ENCODE measurements at regions not wholly inside any gene's neighbourhood (a gene's known extent, or its start where the extent isn't known, plus 50 kb on each side); places are given as distances from the start of the nearest gene placed in this dataset.
"Not testable (repeated sequence)": the region's sequence is repeated elsewhere in the genome, so short reads cannot be mapped to it uniquely, and the experiment has no call there.

DNA sequence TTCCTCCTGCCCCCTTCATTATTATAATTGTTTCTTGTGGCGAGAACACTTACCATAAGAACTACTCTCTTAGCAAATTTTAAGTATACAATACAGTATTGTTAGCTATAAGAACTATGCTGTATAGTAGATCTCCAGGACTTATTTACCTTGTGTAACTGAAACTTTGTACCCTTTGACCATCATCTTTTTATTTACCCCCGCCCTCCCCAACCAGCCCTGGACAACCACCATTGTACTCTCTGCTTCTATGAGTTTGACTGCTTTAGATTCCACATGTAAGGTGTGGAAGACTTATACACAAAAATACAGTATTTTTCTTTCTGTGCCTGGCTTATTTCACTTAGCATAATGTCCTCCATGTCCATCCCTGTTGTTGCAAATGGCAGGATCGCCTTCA is 161.1 kb downstream of the PHF8 start:
- DNase-seq = no peak

GRCh38 chrX:53882331-53882730 is 161.9 kb downstream of the PHF8 start:
- no peak for DNase-seq

DNA sequence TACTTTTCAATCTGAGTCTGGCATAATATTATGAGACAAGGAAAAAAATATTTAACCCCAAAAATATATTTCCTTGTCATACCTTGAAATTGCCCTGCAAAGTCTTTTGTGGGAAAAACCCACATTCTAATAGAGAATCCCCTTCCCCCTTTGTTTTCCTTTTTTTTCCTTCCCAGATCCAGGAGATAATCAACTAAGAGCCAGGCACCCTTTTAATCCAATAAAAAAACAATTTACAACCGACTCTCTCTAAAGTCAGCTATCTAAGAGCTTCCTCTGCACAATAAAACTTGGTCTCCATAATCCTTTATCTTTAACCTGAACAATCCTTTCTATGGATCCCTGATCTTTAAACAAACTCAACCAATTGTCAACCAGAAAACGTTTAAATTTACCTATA is 163.5 kb downstream of the PHF8 start:
- not testable (repeated sequence) for DNase-seq

DNA sequence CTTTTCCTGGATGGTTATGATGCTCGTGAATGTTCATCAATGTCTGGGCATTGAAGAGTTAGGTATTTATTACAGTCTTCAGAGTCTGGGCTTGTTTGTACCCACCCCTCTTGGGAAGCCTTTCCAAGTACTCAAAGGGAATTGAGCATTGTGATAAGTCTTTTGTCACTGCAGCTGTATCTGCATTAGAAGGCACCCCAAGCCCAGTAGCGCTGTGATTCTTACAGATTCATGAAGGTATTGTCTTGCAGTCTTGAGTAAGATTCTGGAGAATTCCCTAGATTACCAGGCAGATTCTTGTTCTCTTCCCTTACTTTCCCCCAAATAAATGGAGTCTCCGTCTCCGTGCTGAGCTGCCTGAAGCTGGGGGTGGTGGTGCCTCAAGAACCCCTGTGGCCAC is 173.4 kb upstream of the HUWE1 start:
- no peak for DNase-seq

- peak; percentile 0 for DNase-seq
These were observed 145.4 kb upstream of the HUWE1 start for GRCh38 chrX:53831662-53832635.

GRCh38 chrX:53824686-53825085 is 138.2 kb upstream of the HUWE1 start:
- DNase-seq = no peak

GRCh38 chrX:53818115-53818514 is 131.6 kb upstream of the HUWE1 start:
- not testable (repeated sequence) for DNase-seq

DNA sequence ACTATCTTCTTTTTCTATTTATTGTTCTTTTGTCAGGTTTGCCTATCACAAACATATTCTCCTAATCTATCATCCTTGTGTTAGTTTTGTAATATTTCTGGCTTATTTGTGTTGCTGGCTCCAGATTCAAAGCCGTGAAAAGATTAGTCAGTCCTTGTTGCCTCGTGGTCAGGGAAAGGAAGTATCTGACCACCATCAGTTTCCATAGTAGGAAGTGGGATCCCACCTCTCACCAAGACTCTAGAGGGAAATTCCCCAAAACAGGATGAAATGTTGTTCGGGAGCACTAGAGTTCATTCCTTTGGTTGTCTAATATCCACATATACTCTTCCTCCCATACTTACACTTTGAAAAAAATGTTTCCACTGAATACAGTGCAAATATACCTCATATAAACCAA is 131.0 kb upstream of the HUWE1 start:
- DNase-seq = no peak

DNA sequence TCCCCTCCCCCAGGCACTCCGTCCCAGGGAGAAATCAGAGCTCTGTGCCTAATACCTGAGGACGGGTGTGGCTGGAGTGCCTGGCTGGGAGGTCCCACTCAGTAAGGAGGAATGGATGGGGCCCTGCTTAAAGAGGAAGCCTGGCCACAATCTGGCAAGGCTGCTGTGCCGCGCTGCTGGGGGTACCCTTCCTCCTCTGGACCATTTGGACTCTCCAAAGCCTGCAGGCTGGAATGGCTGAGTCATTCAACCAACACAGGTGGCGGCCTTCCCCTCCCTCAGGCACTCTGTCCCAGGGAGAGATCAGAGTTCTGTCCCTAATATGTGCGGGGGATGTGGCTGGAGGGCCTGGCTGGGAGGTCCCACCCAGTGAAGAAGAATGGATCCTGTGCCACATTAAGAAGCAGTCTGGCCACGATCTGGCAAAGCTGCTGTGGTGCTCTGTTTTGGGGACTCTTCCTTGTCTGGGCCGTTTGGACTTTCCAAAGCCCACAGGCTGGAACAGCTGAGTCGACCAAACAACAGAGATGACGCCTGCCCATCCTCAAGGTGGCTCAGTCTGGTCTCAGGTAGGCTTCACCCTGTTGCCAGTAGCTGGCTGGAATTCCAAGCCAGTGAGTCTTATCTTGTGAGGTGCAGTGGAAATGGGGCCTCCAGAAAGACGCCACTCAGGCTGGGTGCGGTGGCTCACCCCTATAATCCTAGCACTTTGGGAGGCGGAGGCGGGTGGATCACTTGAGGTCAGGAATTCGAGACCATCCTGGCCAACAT is 127.3 kb upstream of the HUWE1 start:
- no peak for DNase-seq

GRCh38 chrX:53798281-53798680 is 111.8 kb upstream of the HUWE1 start:
- no peak for DNase-seq

DNA sequence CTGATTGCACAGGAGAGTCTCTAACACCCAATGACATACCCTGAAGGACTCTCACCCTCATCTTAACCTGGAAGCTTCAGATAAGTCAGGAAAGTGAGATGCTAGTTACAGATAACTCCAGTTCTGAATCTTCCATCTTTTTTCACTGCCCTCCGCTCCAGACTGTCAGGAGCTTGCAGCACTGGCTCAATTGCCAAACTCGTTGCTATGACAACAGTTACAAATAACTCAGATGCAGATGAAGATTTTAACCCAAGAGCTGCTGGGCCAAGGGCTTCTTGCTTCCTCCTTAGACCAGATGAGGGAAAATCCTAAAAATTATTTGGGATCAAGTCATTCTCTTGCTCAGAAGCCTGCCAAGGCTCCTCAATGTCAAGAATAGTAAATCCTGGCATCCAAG is 109.1 kb upstream of the HUWE1 start:
- DNase-seq = peak; percentile 25

GRCh38 chrX:53794181-53794580 is 107.7 kb upstream of the HUWE1 start:
- no peak for DNase-seq

DNA sequence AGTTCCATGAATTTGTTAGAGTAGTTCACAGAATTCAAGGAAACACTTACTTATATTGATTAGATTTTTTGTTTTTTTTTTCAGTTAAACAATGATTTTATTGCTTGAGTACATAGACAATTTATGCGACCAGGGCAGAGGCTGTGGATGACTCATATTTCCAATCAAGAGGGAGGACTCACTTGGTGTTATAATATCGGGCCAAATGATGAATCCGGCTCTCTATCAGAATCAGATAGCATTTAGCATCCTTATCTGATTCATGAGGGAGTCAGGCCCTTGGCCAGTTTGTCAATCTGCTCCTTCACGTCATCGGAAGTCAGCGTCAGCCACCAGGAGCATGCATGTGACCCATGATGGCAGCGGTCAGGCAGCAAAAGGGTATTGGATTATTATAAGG is 82.3 kb upstream of the HUWE1 start:
- no peak for DNase-seq

GRCh38 chrX:53768451-53768850 is 81.9 kb upstream of the HUWE1 start:
- DNase-seq = no peak

- DNase-seq = no peak
These were observed 81.0 kb upstream of the HUWE1 start for GRCh38 chrX:53767544-53767943.

- DNase-seq = not testable (repeated sequence)
These were observed 70.7 kb upstream of the HUWE1 start for GRCh38 chrX:53757181-53757580.

DNA sequence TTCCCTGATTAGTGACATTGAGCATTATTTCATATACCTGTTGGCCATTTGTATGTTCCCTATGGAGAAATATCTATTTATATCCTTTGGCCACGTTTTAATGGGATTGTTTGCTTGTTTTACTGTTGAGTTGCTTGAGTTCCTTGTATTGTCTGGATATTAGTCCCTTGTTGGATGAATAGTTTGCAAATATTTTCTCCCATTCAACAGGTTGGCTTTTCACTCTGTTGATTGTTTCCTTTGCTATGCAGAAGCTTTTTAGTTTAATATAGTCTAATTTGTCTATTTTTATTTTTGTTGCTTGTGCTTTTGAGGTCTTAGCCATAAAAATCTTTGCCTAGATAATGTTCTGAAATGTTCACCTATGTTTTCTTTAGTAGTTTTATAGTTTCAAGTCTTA is 60.2 kb upstream of the HUWE1 start:
- DNase-seq = no peak

DNA sequence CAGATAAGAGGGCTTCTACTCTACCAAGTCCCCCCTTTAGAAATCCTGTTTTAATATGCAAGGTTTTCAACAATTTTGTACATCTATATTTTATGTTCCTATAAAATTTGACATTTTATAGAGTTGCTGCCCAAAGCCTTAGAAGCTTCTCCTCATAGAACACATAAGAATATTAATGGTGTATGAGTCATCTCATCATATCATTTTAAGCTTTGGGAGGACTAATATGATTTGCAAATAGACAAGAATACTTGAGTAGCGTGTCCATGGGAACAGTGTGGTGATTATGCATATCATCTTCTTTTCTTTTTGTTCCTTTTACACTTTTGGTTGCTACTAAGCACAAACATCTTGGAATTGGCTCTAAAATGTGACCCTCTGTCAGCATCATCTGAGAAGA is 56.7 kb upstream of the HUWE1 start:
- DNase-seq = no peak

DNA sequence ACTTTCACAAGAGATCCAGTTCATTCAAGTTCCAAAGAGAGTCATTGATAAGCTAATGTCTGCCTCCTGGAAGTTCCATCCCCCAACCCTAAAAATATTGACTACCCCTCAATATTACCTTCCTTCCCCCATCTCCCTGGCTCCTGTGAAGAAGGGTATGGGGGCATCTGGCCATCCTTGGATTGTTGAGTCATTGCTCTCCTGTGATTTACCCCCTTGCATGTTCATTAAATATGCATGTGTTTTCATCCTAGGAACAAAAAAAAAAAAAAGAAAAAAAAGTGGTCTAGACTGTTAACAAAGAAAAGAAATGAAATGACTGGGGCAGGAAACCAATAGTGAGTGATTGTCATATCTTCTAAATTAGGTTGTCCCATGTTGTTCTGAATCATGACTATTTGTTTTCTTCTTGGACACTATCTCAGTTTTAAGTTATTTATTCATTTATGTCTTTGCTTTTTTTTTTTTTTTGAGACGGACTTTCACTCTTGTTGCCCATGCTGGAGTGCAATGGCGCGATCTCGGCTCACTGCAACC is 51.9 kb upstream of the HUWE1 start:
- DNase-seq = no peak

Data from hindlimb muscle (tissue), 1 donor.